OCI-M1 (cell line): ENCODE measurements at regions not wholly inside any gene's neighbourhood (a gene's known extent, or its start where the extent isn't known, plus 50 kb on each side); places are given as distances from the start of the nearest gene placed in this dataset.
"Not testable (repeated sequence)": the region's sequence is repeated elsewhere in the genome, so short reads cannot be mapped to it uniquely, and the experiment has no call there.

Experiments
- DNase-seq: peaks from one replicate; lab custom pipeline; 2025; lab: John Stamatoyannopoulos, UW

GRCh38 chr18:22504251-22505030 lies 86.7 kb upstream of the CTAGE1 start:
- DNase-seq: no peak

DNA sequence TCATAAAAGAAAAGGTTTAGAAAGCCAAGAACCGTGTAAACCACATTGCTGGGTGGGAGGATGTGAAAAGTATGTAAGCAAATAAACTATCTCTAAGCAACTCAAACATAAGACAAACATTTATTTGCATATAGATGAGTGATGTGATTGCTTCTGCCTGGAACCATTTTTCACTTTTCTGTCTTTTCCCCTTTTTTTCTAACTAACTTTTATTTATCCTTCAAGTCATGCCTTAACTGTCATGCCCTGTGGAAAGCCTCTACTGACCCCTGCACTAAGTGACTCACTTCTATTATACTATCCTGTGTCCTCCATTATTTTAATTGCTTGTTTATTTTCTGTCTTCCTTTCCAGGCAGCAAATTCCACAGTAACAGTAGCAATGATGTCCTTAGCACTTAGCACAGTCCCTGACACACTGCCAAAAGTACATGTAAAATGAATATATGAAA lies 87.5 kb upstream of the CTAGE1 start:
- no peak for DNase-seq

DNA sequence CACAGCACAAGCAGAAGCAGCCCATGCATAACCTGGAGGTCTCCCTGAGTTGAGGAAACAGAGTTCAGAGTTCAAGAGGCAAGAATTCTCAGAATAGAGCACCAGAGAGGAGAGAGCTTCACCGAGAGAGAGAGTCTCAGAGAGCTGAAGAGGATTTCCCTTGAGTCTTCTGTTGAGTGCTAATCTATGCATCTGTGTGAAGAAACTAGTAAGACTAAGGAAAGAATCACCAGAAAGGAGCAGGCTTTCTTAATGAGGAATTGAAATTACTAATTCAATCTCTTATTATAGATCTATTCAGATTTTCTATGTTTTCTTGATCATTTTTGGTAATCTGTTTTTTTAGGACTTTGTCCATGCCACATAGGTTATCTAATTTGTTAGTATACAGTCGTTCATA lies 89.3 kb upstream of the CTAGE1 start:
- DNase-seq: no peak

DNA sequence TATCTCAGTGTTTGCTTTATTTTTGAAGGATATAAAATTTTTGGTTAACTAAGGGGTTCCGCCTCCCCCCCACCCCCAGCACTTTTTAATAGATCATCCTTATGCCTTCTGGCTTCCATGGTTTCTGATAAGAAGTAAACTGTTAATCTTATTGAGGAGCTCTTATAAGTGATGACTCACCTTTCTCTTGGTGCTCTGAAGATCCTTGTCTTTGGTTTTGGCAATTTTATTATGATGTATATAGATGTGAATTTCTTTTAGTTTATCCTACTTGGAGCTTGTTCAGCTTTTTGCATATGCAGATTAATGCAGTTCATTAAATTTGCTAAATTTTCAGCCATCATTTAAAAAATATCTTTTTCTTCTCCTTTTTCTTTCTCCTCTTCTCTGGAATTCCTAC lies 91.7 kb upstream of the CTAGE1 start:
- peak; percentile 35 for DNase-seq

GRCh38 chr18:22510697-22511096 lies 93.0 kb upstream of the CTAGE1 start:
- no peak for DNase-seq

DNA sequence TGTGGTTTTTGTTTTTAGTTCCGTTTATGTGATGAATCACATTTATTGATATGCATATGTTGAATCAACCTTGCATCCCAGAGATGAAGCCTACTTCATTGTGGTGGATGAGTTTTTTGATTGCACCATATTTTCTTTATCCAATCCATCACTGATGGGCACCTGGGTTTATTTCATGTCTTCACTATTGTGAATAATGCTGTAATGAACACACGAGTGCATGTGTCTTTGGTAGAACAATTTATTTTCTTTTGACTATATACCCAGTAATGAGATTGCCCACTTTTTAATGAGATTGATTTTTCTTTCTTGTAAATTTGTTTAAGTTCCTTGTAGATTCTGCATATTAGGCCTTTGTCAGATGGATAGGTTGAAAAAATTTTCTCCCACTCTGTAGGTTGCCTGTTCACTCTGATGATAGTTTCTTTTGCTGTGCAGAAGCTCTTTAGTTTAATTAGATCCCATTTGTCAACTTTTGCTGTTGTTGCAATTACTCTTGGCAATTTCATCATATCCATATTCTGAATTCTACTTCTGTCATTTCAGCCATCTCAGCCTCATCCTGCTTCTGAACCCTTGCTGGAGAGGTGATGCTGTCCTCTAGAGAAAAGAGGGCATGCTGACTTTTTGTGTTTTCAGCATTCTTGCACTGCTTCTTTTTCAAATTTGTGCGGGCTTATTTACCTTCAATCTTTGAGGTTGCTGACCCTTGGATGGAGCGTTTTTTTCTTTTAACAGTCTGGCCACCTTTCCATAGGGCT lies 96.2 kb upstream of the CTAGE1 start:
- no peak for DNase-seq

DNA sequence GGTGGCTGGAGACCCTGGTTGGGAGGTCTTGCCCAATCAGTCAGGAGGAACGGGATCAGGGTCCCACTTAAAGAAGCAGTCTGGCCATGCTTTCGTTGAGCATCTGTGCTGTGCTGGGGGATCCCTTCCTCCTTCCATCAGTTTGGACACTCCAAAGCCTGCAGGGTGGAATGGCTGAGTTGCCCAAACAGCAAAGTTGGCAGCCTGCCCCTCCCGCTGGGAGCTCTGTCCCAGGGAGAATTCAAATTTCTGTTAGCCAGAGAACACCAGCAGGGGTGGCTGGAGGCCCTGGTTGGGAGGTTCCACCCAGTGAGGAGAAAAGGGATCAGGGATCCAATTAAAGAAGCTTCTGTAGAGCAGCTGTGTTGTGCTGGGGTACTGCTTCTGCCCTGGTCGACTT lies 96.9 kb upstream of the CTAGE1 start:
- no peak for DNase-seq

- no peak for DNase-seq
Observed at GRCh38 chr18:22515250-22515649, 97.5 kb upstream of the CTAGE1 start.

DNA sequence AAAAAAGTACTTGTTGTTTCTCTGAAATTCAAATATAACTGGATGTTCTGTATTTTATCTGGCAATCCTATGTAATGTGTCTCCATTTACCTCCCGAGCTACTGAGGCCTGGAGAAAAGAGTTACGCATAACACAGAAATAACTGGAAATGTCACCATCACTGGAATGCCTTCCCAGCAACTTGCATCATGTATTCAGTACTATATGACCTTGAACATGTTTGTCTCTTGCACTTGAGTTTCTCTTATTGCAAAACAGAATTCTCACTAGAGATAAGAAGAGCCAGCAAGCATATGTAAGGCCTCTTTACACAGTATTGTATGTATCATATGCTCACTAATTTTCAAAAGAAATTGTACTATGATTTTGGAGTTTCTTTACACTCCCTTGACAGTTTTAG lies 99.6 kb upstream of the CTAGE1 start:
- DNase-seq: no peak

DNA sequence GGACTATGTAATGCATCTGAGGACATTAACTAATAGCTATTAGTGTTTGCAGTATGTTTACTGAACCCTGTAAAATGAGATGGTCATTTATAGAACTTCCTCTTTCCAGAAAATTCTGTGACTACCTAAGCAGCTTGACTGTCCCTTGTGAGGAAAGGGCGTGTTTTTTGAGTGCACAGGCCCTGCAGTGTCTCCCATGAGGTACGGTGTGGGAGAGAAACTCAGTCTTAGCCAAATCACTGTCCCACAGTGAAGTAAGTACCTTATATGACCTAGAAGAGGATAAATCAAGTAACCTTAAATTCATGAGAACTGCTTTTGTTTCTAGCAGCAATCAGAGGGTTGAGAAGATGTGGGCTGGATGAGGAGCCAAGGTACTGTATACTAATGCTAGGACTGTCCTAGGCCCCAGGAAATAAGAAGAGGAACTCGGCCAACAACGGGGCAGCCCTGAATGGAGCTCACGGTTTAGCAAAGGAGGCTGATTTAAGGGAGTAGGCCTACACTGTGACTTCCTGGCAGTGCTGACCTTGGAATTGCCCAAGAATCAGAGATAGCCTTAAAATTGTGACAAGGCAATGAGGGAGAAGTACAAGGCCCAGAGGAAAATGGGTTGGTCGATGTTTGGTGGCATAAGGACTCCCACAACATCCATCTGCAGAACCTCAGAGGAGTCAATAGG lies 103.5 kb upstream of the CTAGE1 start:
- peak; percentile 69 for DNase-seq

DNA sequence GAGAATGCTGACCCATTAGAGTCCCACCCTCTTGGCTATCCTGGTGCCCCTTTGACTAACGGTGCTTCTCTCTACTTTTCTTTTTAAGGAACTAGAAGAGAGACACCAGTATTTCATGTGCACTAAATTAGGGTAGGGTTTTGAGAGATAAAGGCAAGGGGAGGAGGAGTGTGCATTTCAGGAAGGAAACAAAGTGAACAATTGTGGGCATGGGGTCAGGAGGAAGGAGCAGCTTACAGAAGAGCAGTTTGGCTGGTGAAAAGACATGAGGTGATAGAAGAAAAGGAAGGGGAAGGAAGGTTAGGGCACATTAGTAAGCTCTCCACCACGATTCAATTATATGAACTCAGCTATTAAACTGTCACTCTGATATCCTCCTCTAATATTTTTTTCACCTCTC lies 105.8 kb upstream of the CTAGE1 start:
- peak; percentile 86 for DNase-seq

DNA sequence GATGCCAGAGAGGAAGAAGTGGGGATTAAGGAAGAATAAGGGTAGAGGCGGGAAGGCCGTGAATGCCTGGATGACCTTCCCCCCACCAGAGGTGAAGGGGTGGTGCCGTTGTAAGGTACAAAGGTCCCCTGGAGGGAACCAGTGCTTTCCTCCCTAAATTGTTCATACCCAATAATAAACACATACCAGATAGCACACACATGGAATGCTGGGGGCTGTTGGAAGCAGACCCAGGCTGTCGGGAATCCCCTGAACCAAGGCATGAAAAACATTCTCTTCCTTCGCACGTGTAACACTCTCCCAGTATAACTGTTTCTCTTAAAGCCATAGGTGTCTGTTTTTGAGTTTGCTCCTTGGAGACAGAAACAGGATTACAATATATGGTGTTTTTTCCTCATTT lies 107.1 kb upstream of the CTAGE1 start:
- no peak for DNase-seq

DNA sequence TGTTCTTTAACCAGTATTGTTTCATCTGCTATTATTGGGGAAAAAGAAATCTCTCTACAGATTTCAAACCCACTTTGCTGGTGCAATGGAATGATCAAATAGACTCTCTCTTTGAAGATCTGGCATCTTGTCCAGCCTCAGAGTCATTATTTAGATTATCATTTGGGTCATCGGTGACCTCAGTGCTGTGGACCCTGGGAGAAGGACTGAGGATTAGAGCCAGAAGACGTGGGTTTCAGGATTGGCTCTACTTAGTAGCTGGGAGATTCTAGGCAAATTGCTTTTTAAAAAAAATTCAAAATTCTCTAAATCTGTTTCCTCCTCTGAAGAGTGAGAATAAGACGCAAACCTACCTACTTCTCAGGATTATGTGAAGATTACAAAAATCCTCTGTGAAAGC lies 107.6 kb upstream of the CTAGE1 start:
- no peak for DNase-seq

- no peak for DNase-seq
Observed at GRCh38 chr18:22525883-22526282, 108.2 kb upstream of the CTAGE1 start.

GRCh38 chr18:22528291-22528690 lies 110.6 kb upstream of the CTAGE1 start:
- no peak for DNase-seq

- not testable (repeated sequence) for DNase-seq
Observed at GRCh38 chr18:22534706-22535105, 117.0 kb upstream of the CTAGE1 start.

DNA sequence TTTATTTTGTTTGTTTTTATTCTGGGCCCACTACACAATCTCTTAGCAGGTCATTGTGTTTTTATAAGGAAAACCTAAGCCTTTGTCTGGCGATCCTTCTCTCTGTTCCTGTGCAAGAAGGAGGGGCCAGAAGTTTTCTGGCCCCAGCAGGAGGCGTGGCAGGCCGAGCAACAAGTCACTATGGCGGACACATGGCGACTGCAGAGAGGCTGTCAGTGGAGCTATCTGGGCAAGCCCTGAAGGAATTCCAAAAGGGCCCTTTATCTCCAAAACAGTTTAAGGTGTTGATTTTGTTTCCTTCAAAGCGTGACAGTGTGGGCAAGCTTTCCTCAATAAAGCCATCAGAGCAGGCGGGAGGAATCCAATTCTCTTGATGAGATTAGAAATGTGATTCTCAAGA lies 118.8 kb upstream of the CTAGE1 start:
- no peak for DNase-seq

GRCh38 chr18:22538426-22538825 lies 120.7 kb upstream of the CTAGE1 start:
- no peak for DNase-seq

GRCh38 chr18:22539051-22539765 lies 121.5 kb upstream of the CTAGE1 start:
- DNase-seq: no peak

GRCh38 chr18:22541232-22541631 lies 123.5 kb upstream of the CTAGE1 start:
- no peak for DNase-seq

DNA sequence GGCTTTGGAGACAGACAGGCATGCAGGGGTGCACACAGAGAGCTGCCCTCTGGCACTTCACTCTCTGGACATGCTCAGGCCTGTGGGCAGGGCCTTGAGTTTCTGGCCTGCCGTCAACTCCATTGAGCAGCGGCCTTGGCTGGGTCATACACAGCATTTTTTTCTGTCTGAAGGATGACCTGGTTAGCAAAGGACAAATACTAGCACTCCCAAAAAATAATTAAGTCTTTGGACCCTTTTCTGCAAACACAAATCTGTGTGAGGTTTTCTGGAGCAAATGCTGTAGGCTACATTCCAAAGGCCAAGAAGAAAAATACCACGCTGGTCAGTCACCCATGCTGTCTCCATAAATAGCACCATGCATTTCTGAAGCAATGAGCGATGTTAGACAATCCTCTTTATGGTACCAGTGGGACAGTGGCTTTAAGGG lies 124.7 kb upstream of the CTAGE1 start:
- DNase-seq: no peak

- no peak for DNase-seq
Observed at GRCh38 chr18:22543769-22544168, 126.1 kb upstream of the CTAGE1 start.
